DND-41 (cell line): ENCODE measurements at regions not wholly inside any gene's neighbourhood (a gene's known extent, or its start where the extent isn't known, plus 50 kb on each side); places are given as distances from the start of the nearest gene placed in this dataset.

Source experiments
- CTCF ChIP-seq: IDR thresholded peaks from 2 replicates; pipeline ENCODE4 v1.5.1; 2012; ENCODE audit warnings: borderline replicate concordance, low read length, moderate library complexity, mild to moderate bottlenecking; ENCODE audit not compliant: poor library complexity, severe bottlenecking; ENCODE audit errors: extremely low read depth
- EZH2 ChIP-seq: IDR thresholded peaks from 3 replicates; pipeline ENCODE4 v1.6.1; 2012; ENCODE audit warnings: borderline replicate concordance, low read depth, mild to moderate bottlenecking, moderate library complexity, low read length, inconsistent platforms; ENCODE audit not compliant: severe bottlenecking

DNA sequence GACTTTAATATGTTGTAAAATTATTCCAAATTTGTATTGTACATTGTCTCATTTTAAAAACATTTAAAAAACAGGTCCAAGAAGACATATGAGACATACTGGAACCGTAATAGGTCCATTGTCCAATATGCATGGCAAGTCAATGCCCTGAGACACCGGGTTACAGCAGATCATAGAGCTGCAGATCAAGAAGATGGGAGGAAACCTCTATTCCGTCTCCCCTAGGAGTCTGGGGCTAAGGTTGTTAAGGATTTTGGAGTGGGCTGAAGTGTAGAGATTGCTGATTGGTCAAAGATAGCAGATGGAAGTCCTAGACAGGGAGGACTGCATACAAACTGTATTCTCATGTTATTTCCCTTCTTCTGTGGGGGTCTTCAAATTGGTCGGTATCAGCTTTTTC, 108.3 kb upstream of the PLEKHA5 start:
- no peak for TF ChIP-seq CTCF
- no peak for TF ChIP-seq EZH2
